SK-N-SH (cell line): ENCODE measurements at regions not wholly inside any gene's neighbourhood (a gene's known extent, or its start where the extent isn't known, plus 50 kb on each side); places are given as distances from the start of the nearest gene placed in this dataset.

Experiments used
- CTCF ChIA-PET: fragments of 300-600, 350-600 bp; formaldehyde crosslinking; extraction: SDS; loops from one replicate; lab custom pipeline; 2021; lab: Yijun Ruan, JAX
- POLR2A ChIA-PET: fragments of 350-600 bp; sonication (Branson Sonifier 250); formaldehyde crosslinking; extraction: SDS; loops from one replicate; lab custom pipeline; 2020; ENCODE audit warnings: antibody characterized with exemption, inconsistent platforms; lab: Yijun Ruan, JAX
- DNase-seq: peaks from one replicate; pipeline ENCODE4 v3.0.0; 2012
- H2AFZ ChIP-seq: fragments of 200-600 bp; sonication (generic); 2 replicates; pipeline ENCODE4 v1.8.1; 2016; ENCODE audit warnings: antibody characterized with exemption, mild to moderate bottlenecking, low read depth
- H3F3A ChIP-seq: fragments of 200-600 bp; sonication (generic); replicated peaks from 2 replicates; pipeline ENCODE3; 2016; ENCODE audit warnings: antibody characterized with exemption, mild to moderate bottlenecking; ENCODE audit not compliant: insufficient read depth
- H3K27ac ChIP-seq, 2 experiments: fragments of 200-500 bp in 1 of 2; fragments of 200-600 bp in 1 of 2; sonication (Bioruptor generic) in 1 of 2; sonication (generic), shearing (Covaris generic) in 1 of 2; 2 replicates each; pipeline versions ENCODE4 v1.5.1 to v1.6.1; 2014 to 2016; ENCODE audit warnings: low read depth in 2 of 2, inconsistent platforms in 1 of 2, low read length in 1 of 2, mild to moderate bottlenecking in 1 of 2, mixed read lengths in 1 of 2
- H3K27me3 ChIP-seq: fragments of 200-600 bp; sonication (generic), shearing (Covaris generic); 2 replicates; pipeline ENCODE4 v1.6.1; 2016; ENCODE audit warnings: mixed run types; ENCODE audit not compliant: insufficient read depth
- H3K36me3 ChIP-seq, 2 experiments: fragments of 200-500 bp in 1 of 2; fragments of 200-600 bp in 1 of 2; sonication (Bioruptor generic) in 1 of 2; sonication (generic) in 1 of 2; replicated peaks in 1 of 2; 2 replicates each; pipeline versions ENCODE3 to v1.5.1; 2014 to 2016; ENCODE audit warnings: low read length in 1 of 2, mild to moderate bottlenecking in 1 of 2; ENCODE audit not compliant: insufficient read depth in 2 of 2, control insufficient read depth in 1 of 2
- H3K4me1 ChIP-seq, 2 experiments: fragments of 200-500 bp in 1 of 2; fragments of 200-600 bp in 1 of 2; sonication (Bioruptor generic) in 1 of 2; sonication (generic), shearing (Covaris generic) in 1 of 2; 2 replicates each; pipeline versions ENCODE4 v1.5.1 to v1.6.1; 2014 to 2016; ENCODE audit warnings: low read depth in 1 of 2, low read length in 1 of 2, mixed run types in 1 of 2; ENCODE audit not compliant: insufficient read depth in 2 of 2, control insufficient read depth in 1 of 2
- H3K4me2 ChIP-seq: fragments of 200-600 bp; sonication (generic), shearing (Covaris generic); 2 replicates; pipeline ENCODE4 v1.6.1; 2017; ENCODE audit warnings: mixed run types
- H3K4me3 ChIP-seq, 2 experiments: fragments of 200-500 bp in 1 of 2; fragments of 200-600 bp in 1 of 2; sonication (Bioruptor generic) in 1 of 2; sonication (generic), shearing (Covaris generic) in 1 of 2; 2 replicates each; pipeline versions ENCODE4 v1.5.1 to v1.8.1; 2014 to 2016; ENCODE audit warnings: low read depth in 2 of 2, inconsistent platforms in 1 of 2, low read length in 1 of 2, mild to moderate bottlenecking in 1 of 2, mixed read lengths in 1 of 2, moderate library complexity in 1 of 2
- H3K79me2 ChIP-seq: fragments of 200-600 bp; sonication (generic); 2 replicates; pipeline ENCODE4 v1.8.1; 2017; ENCODE audit warnings: mild to moderate bottlenecking; ENCODE audit not compliant: insufficient read depth
- H3K9ac ChIP-seq: fragments of 200-600 bp; sonication (generic); 2 replicates; pipeline ENCODE4 v1.6.1; 2017; ENCODE audit warnings: mixed run types
- H3K9me2 ChIP-seq: fragments of 200-600 bp; sonication (generic); 2 replicates; pipeline ENCODE4 v1.6.1; 2017; ENCODE audit warnings: mixed run types
- H3K9me3 ChIP-seq: fragments of 200-600 bp; sonication (generic); 2 replicates; pipeline ENCODE4 v1.6.1; 2017; ENCODE audit warnings: mixed run types, mild to moderate bottlenecking, moderate library complexity
- H4K20me1 ChIP-seq: fragments of 200-600 bp; sonication (generic); 2 replicates; pipeline ENCODE4 v1.6.1; 2017; ENCODE audit warnings: mild to moderate bottlenecking, mixed run types; ENCODE audit not compliant: insufficient read depth
- ELF1 ChIP-seq: IDR thresholded peaks from 2 replicates; pipeline ENCODE4 v1.4.0; 2012
- EZH2phosphoT487 ChIP-seq: fragments of 200-600 bp; sonication (generic); IDR thresholded peaks from 2 replicates; pipeline ENCODE4 v1.6.1; 2017; ENCODE audit warnings: low read depth, mixed run types, mild to moderate bottlenecking, antibody characterized with exemption, moderate library complexity, borderline replicate concordance
- FOSL2 ChIP-seq: IDR thresholded peaks from 2 replicates; pipeline ENCODE4 v1.4.0; 2012; ENCODE audit warnings: low read depth, mild to moderate bottlenecking, moderate library complexity, borderline replicate concordance
- FOXM1 ChIP-seq: IDR thresholded peaks from 2 replicates; pipeline ENCODE4 v1.4.0; 2012; ENCODE audit warnings: low read depth, mild to moderate bottlenecking
- GABPA ChIP-seq: IDR thresholded peaks from 2 replicates; pipeline ENCODE4 v1.4.0; 2012; ENCODE audit warnings: low read depth, mild to moderate bottlenecking
- IRF3 ChIP-seq: fragments of 150-350 bp; IDR thresholded peaks from 2 replicates; pipeline ENCODE4 v1.6.1; 2016; ENCODE audit warnings: mild to moderate bottlenecking, low read depth, low read length
- MXI1 ChIP-seq: IDR thresholded peaks from 2 replicates; pipeline ENCODE4 v1.6.1; 2012; ENCODE audit warnings: mild to moderate bottlenecking, low read depth, low read length, improper control_type of control experiment
- NFIC ChIP-seq: IDR thresholded peaks from 2 replicates; pipeline ENCODE4 v1.4.0; 2012; ENCODE audit warnings: borderline replicate concordance
- NRF1 ChIP-seq: IDR thresholded peaks from 2 replicates; pipeline ENCODE4 v1.6.1; 2012; ENCODE audit warnings: low read depth, mild to moderate bottlenecking, low read length
- POLR2AphosphoS5 ChIP-seq: IDR thresholded peaks from 2 replicates; pipeline ENCODE4 v1.6.1; 2012; ENCODE audit warnings: low read depth, low read length
- RAD21 ChIP-seq: IDR thresholded peaks from 2 replicates; pipeline ENCODE4 v1.6.1; 2012; ENCODE audit warnings: mild to moderate bottlenecking, low read length
- RCOR1 ChIP-seq: fragments of 150-350 bp; IDR thresholded peaks from 2 replicates; pipeline ENCODE4 v1.6.1; 2017; ENCODE audit warnings: antibody characterized with exemption, low read length
- RXRA ChIP-seq: IDR thresholded peaks from 2 replicates; pipeline ENCODE4 v1.4.0; 2012; ENCODE audit warnings: low read depth, mild to moderate bottlenecking, borderline replicate concordance
- SIN3A ChIP-seq: IDR thresholded peaks from 2 replicates; pipeline ENCODE4 v1.6.1; 2012; ENCODE audit warnings: low read depth, mild to moderate bottlenecking, low read length, moderate library complexity, borderline replicate concordance
- TAF1 ChIP-seq: IDR thresholded peaks from 2 replicates; pipeline ENCODE4 v1.6.1; 2012; ENCODE audit warnings: low read depth, mild to moderate bottlenecking, low read length, moderate library complexity, borderline replicate concordance
- USF1 ChIP-seq: IDR thresholded peaks from 2 replicates; pipeline ENCODE4 v1.4.0; 2012; ENCODE audit warnings: low read depth, borderline replicate concordance
- WGBS: methylation state at CpG from one replicate; pipeline ENCODE4 v1.1.6; 2017; ENCODE audit warnings: low lambda C conversion rate; 5-methylcytosine and 5-hydroxymethylcytosine counted together
- TF ChIP-seq, protein P1 (sequence below): IDR thresholded peaks from 2 replicates; pipeline ENCODE4 v1.4.0; 2012; ENCODE audit warnings: low read depth, borderline replicate concordance

- TF ChIP-seq IRF3 (no peak), GABPA (no peak), RXRA (no peak)
These were observed 185.5 kb upstream of the ATP10A start (continued) for GRCh38 chr15:26048669-26049068.

DNA sequence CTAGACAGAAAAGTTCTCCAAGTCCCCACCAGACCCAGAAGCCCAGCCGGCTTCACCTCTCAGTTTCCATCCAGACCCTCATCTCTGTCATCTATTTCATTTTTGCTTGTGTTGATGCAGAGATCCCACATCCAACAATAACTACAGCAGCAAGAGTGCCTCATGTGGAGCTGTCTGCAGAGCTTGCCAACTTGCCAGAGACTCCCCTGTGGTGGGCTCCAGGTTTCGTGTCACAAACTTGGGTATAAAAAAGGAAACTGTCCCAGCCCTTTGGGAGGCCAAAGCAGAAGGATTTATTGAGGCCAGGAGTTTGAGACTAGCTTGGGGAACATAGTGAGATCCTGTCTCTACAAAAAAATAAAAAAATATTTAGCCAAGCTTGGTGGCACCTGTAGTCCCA, 182.4 kb upstream of the ATP10A start:
- ChIA-PET POLR2A (no interaction called here), CTCF (interaction anchor here (1.2 kb wide), 1 partner anchor 9 kb away, joined by 3 read pairs; no protein-coding TSS in a partner anchor)
- no peaks in the 10 kb centered on the region for H3K9me2 ChIP-seq
- no peak overlapping the region for H3K9ac ChIP-seq
- H3K4me1 ChIP-seq, result peaks cover 0 to 5% of the 10 kb centered on the region in 2 experiments; a peak in 2 of 4 replicates
- H3K79me2 ChIP-seq, result no peaks in the 10 kb centered on the region
- DNase-seq, result no peak
- no peak overlapping the region for H3K4me3 ChIP-seq
- no peak for TF ChIP-seq SIN3A
- no peak overlapping the region for H3K4me2 ChIP-seq
- no peak overlapping the region for H3K27ac ChIP-seq
- H3K9me3 ChIP-seq, result no peaks in the 10 kb centered on the region
- H2AFZ ChIP-seq, result no peak overlapping the region
- no peaks in the 10 kb centered on the region for H4K20me1 ChIP-seq
- H3K27me3 ChIP-seq, result no peaks in the 10 kb centered on the region
- WGBS, result 34% methylated on average over 2 of the region's 2 CpGs
- no peaks in the 10 kb centered on the region for H3K36me3 ChIP-seq
- no peaks in the 10 kb centered on the region for H3F3A ChIP-seq

DNA sequence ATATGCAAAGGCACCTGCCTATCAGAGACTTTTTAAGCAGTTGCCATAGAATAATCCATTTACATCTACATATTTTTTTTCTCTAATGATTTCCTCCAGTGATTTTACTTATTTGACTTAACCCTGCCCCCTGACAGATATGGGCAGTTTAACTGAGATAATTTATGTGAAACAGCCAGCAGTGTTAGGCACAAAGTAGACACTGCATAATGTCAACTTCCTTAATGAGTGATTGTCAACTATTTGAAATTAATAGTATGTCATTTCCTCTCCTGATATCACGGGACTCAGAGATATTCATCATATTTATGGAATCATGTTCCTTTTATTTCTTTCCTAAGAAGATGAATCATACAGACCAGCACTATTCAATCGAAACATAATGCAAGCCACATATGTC, 179.9 kb upstream of the ATP10A start:
- TF ChIP-seq RAD21, result no peak
- Histone ChIP-seq H3K4me2 (no peak overlapping the region), H3K4me3 (no peak overlapping the region), H3K4me1 (no peaks in the 10 kb centered on the region), H3K9ac (no peak overlapping the region), H3K79me2 (no peaks in the 10 kb centered on the region), H3F3A (no peaks in the 10 kb centered on the region), H3K36me3 (no peaks in the 10 kb centered on the region), H3K27me3 (no peaks in the 10 kb centered on the region), H4K20me1 (no peaks in the 10 kb centered on the region), H3K27ac (no peak overlapping the region), H2AFZ (no peak overlapping the region), H3K9me2 (no peaks in the 10 kb centered on the region), H3K9me3 (no peaks in the 10 kb centered on the region)
- WGBS, result 2% methylated on average over 2 of the region's 2 CpGs
- DNase-seq, result no peak
- POLR2A ChIA-PET, result no interaction called here
- CTCF ChIA-PET, result no interaction called here

- Histone ChIP-seq H3K36me3 (no peaks in the 10 kb centered on the region), H3K9me3 (no peaks in the 10 kb centered on the region), H3K9me2 (no peaks in the 10 kb centered on the region), H4K20me1 (no peaks in the 10 kb centered on the region), H3F3A (no peaks in the 10 kb centered on the region), H3K27ac (no peak overlapping the region), H3K9ac (no peak overlapping the region), H3K4me2 (no peak overlapping the region), H3K79me2 (no peaks in the 10 kb centered on the region), H3K4me3 (no peak overlapping the region), H3K4me1 (no peaks in the 10 kb centered on the region), H2AFZ (no peak overlapping the region), H3K27me3 (no peaks in the 10 kb centered on the region)
- no peak for TF ChIP-seq EZH2phosphoT487
- no peak for TF ChIP-seq SIN3A
- no peak for TF ChIP-seq USF1
- TF ChIP-seq RCOR1, result no peak
- TF ChIP-seq, protein P1, sequence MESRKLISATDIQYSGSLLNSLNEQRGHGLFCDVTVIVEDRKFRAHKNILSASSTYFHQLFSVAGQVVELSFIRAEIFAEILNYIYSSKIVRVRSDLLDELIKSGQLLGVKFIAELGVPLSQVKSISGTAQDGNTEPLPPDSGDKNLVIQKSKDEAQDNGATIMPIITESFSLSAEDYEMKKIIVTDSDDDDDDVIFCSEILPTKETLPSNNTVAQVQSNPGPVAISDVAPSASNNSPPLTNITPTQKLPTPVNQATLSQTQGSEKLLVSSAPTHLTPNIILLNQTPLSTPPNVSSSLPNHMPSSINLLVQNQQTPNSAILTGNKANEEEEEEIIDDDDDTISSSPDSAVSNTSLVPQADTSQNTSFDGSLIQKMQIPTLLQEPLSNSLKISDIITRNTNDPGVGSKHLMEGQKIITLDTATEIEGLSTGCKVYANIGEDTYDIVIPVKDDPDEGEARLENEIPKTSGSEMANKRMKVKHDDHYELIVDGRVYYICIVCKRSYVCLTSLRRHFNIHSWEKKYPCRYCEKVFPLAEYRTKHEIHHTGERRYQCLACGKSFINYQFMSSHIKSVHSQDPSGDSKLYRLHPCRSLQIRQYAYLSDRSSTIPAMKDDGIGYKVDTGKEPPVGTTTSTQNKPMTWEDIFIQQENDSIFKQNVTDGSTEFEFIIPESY, result no peak
- no peak for TF ChIP-seq FOXM1
- TF ChIP-seq ELF1, result no peak
- TF ChIP-seq FOSL2, result no peak
- TF ChIP-seq NFIC, result no peak
- no peak for TF ChIP-seq MXI1
- no peak for TF ChIP-seq NRF1
- no peak for TF ChIP-seq POLR2AphosphoS5
- no peak for TF ChIP-seq TAF1
- WGBS, result 31% methylated on average over 6 of the region's 6 CpGs
- peak; percentile 23 for DNase-seq
- CTCF ChIA-PET, result no interaction called here
- POLR2A ChIA-PET, result no interaction called here
These were observed 175.6 kb upstream of the ATP10A start for GRCh38 chr15:26038693-26039092.
